HL-60 (cell line): ENCODE measurements at regions not wholly inside any gene's neighbourhood (a gene's known extent, or its start where the extent isn't known, plus 50 kb on each side); places are given as distances from the start of the nearest gene placed in this dataset.

ENCODE experiments used
- DNase-seq, 2 experiments: peaks; one replicate each; pipeline ENCODE4 v3.0.0-alpha.2; 2010 to 2020; ENCODE audit warnings: low read depth in 1 of 2, low spot score in 1 of 2
- H3K27ac ChIP-seq: fragments of 250-450 bp; sonication (Bioruptor Pico); replicated peaks from 2 replicates; pipeline ENCODE4 v1.5.1; 2020; ENCODE audit warnings: mild to moderate bottlenecking, moderate library complexity
- H3K27me3 ChIP-seq: fragments of 250-450 bp; sonication (Bioruptor Pico); 2 replicates; pipeline ENCODE4 v1.5.1; 2021; ENCODE audit warnings: mild to moderate bottlenecking, moderate library complexity; ENCODE audit not compliant: insufficient read depth, poor library complexity, severe bottlenecking
- H3K4me3 ChIP-seq: replicated peaks from 2 replicates; pipeline ENCODE4 v1.5.1; 2011; ENCODE audit warnings: mild to moderate bottlenecking, control low read depth, low read length; ENCODE audit not compliant: insufficient read depth
- GABPA ChIP-seq: IDR thresholded peaks from 2 replicates; pipeline ENCODE4 v1.6.1; 2012; ENCODE audit warnings: low read depth
- POLR2AphosphoS5 ChIP-seq: IDR thresholded peaks from 2 replicates; pipeline ENCODE4 v1.6.1; 2012; ENCODE audit warnings: low read depth
- SPI1 ChIP-seq: IDR thresholded peaks from 2 replicates; pipeline ENCODE4 v1.6.1; 2012; ENCODE audit warnings: low read depth, mild to moderate bottlenecking, borderline replicate concordance
- TF ChIP-seq, protein P1 (sequence below): IDR thresholded peaks from one replicate; pipeline ENCODE4 v1.5.1; 2011; ENCODE audit warnings: low read length, control low read depth, inconsistent platforms; ENCODE audit not compliant: insufficient read depth
- TF ChIP-seq, protein P2 (sequence below): IDR thresholded peaks from 2 replicates; pipeline ENCODE4 v1.6.1; 2012; ENCODE audit warnings: low read depth; ENCODE audit not compliant: insufficient replicate concordance

- no peaks in the 10 kb centered on the region for H3K27me3 ChIP-seq
- TF ChIP-seq, protein P1, sequence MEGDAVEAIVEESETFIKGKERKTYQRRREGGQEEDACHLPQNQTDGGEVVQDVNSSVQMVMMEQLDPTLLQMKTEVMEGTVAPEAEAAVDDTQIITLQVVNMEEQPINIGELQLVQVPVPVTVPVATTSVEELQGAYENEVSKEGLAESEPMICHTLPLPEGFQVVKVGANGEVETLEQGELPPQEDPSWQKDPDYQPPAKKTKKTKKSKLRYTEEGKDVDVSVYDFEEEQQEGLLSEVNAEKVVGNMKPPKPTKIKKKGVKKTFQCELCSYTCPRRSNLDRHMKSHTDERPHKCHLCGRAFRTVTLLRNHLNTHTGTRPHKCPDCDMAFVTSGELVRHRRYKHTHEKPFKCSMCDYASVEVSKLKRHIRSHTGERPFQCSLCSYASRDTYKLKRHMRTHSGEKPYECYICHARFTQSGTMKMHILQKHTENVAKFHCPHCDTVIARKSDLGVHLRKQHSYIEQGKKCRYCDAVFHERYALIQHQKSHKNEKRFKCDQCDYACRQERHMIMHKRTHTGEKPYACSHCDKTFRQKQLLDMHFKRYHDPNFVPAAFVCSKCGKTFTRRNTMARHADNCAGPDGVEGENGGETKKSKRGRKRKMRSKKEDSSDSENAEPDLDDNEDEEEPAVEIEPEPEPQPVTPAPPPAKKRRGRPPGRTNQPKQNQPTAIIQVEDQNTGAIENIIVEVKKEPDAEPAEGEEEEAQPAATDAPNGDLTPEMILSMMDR, result no peak
- TF ChIP-seq, protein P2, sequence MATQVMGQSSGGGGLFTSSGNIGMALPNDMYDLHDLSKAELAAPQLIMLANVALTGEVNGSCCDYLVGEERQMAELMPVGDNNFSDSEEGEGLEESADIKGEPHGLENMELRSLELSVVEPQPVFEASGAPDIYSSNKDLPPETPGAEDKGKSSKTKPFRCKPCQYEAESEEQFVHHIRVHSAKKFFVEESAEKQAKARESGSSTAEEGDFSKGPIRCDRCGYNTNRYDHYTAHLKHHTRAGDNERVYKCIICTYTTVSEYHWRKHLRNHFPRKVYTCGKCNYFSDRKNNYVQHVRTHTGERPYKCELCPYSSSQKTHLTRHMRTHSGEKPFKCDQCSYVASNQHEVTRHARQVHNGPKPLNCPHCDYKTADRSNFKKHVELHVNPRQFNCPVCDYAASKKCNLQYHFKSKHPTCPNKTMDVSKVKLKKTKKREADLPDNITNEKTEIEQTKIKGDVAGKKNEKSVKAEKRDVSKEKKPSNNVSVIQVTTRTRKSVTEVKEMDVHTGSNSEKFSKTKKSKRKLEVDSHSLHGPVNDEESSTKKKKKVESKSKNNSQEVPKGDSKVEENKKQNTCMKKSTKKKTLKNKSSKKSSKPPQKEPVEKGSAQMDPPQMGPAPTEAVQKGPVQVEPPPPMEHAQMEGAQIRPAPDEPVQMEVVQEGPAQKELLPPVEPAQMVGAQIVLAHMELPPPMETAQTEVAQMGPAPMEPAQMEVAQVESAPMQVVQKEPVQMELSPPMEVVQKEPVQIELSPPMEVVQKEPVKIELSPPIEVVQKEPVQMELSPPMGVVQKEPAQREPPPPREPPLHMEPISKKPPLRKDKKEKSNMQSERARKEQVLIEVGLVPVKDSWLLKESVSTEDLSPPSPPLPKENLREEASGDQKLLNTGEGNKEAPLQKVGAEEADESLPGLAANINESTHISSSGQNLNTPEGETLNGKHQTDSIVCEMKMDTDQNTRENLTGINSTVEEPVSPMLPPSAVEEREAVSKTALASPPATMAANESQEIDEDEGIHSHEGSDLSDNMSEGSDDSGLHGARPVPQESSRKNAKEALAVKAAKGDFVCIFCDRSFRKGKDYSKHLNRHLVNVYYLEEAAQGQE, result no peak
- TF ChIP-seq POLR2AphosphoS5, result no peak
- TF ChIP-seq GABPA, result no peak
- no peak for TF ChIP-seq SPI1
- H3K4me3 ChIP-seq, result no peak overlapping the region
- DNase-seq, result no peak
- no peak overlapping the region for H3K27ac ChIP-seq
These were observed 1373.4 kb upstream of the C9orf72 start for GRCh38 chr9:28946648-28947047.

DNA sequence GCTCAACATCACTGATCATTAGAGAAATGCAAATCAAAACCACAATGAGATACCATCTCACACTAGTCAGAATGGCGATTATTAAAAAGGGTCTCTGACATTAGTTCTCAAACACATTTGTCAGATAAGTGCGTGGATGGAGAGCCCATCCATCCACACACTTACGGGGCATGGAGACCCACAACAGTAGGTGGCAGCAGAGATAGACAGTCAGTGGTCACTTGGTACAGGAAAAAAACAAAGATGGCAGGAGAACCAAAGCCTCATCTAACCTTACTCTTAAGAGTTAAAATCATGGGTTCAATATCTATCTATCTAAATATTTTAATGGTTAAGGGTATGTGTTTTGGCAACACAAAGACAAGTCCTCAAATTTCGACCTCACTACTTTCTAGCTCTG is 1378.7 kb upstream of the C9orf72 start:
- no peaks in the 10 kb centered on the region for H3K27me3 ChIP-seq
- TF ChIP-seq, protein P2, result no peak
- TF ChIP-seq, protein P1, result no peak
- no peak for TF ChIP-seq SPI1
- TF ChIP-seq GABPA, result no peak
- TF ChIP-seq POLR2AphosphoS5, result no peak
- DNase-seq, result no peak
- H3K4me3 ChIP-seq, result no peak overlapping the region
- no peak overlapping the region for H3K27ac ChIP-seq

DNA sequence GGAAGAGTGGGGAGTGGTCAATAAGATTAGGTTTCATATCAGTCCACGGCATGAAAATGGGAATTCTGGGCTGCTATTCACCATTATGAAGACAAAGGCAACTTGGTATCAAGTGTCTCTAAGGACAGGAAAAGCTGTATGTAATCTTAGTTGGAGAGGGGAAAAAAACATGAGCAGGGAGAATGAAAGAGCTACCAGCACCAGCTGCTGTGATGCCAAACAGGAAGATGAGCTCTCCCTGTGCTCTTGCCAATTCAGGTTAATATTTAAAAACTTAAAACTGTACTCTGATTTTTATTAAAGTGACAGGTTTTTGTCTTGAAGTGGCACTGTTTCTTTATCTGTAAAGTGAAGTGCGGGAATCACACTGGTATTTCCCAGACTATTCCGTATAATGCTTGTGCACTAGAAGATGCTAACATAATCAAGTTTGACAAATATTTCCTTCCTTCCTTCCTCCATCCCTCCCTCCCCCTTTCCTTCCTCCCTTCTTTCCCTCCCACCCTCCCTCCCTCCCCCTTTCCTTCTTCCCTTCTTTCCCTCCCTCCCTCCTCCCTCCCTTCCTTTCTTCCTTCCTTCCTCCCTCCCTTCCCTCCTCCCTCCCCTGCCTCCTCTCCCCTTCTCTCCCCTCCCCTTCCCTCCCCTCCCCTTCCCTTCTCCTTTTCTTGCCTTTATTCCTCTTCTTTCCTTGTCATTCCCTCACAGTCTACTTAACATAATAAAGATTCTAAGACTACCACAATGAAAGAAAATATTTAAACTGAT is 1383.0 kb upstream of the C9orf72 start:
- Histone ChIP-seq H3K4me3 (no peak overlapping the region), H3K27me3 (no peaks in the 10 kb centered on the region), H3K27ac (no peak overlapping the region)
- no peak for DNase-seq
- TF ChIP-seq POLR2AphosphoS5 (no peak), SPI1 (no peak), GABPA (no peak)
- TF ChIP-seq, protein P1, result no peak
- TF ChIP-seq, protein P2, result no peak
